GM03348 (cell line): ENCODE measurements at regions not wholly inside any gene's neighbourhood (a gene's known extent, or its start where the extent isn't known, plus 50 kb on each side); places are given as distances from the start of the nearest gene placed in this dataset.
"Not testable (repeated sequence)": the region's sequence is repeated elsewhere in the genome, so short reads cannot be mapped to it uniquely, and the experiment has no call there.

Source experiments
- DNase-seq: peaks from one replicate; pipeline ENCODE4 v3.0.0; 2012; ENCODE audit warnings: low spot score

DNA sequence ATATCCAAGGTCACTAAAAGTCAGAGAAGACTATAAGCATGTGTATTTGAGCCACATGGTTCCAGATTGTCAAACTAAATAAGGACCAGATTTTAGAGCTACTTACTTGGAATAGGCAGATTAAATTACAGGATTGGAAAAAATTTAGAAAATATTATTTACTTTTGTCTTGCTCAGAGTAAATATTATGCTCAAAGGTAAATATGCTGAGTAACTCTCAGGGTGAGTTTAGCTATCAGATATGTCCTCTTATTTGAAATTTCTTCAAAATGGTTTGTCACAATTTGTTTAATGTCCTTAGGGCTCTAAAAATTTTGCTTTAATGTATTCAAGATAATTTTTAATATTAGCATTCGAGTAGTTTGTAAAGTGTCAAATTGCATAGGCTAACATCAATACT is 2455.2 kb downstream of the PCDH9 start:
- no peak for DNase-seq

DNA sequence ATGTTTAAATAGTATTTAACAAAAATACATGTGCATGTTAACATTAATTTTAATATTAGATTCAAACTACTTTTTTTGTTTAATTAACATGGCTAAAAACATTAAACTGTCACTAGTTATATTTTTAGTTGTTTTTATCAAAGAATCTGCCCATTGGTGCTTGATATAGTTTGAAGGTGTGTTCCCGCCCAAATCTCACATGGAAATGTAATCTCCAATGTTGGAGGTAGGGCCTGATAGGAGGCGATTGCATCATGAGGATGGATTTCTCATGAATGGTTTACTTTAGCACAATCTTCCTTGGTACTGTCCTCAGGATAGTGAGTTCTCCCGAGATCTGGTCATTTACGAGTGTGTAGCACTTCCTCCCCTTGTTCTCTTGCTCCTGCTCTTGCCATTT is 2459.4 kb downstream of the PCDH9 start:
- no peak for DNase-seq

DNA sequence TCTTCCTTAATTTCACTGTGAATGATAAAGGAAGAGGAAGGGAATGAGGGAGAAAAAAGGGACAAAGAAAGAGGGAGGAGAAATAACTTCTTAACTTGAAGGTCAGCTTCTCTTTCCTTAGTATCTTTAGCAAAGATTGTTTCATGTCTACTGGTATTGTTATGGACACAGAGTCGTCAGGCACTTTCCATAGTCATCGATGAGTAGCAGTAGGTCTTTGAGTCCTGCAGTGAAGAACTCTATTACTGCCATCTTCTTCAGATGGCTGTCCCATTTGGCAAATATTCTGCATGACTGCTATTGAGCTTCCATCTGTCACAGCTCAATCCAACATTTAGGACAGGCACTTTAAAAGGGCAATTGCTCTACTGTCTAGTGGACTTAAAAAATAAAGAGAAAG is 2463.1 kb downstream of the PCDH9 start:
- no peak for DNase-seq

DNA sequence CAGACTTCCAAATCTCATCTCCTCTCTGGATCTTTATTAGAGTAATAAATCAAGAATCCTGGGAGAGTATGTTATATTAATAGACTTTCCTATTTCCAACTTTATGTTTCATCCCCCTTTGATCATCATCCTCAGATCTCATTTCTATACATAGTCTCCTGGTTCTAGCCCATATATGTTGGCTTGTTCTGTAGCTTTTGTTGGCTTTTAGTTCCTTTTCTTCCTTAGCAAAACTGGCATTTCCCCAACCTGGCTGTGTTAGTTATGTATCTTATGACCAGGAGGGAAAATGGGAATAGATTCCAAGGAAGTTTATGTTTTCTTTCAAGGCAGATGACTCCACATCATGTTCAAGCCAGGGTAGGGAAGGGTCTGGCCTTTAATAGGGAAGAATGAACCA is 2464.5 kb downstream of the PCDH9 start:
- DNase-seq, result no peak

DNA sequence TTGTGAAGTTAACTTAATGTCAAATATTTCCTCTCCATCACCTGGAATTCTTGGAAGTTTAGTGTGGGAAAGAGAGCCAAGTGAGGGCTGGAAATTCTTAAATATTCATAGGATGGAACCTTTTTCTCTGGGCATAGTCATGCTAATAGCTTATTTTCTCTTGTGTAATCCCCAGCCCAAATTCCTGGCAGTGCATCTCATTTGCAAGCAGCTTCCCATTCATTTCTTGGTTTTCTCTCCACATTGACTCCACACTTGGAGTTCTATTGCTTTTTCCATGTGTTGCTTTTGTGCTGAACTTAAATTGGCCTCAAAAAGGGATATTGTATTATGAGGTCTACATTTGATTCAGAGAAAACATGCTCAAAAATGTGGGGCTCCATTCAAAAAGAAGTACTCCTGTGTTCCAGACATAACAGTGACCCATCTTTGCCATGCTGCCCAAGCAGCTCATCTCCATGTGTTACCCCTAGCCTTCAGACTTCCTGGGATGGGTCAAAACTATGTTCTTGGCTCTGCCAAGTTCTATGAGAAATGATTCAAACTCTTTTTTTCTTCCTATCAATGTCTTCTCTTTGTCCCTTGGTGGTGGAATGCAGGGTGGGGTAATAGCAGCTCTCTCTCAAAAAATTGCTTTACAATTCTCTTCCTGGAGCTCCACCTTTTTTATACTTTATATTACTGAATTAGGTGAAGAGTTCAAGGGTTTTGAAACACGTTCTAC is 2471.5 kb downstream of the PCDH9 start:
- peak; percentile 24 for DNase-seq

GRCh38 chr13:64756621-64757020 is 2473.5 kb downstream of the PCDH9 start:
- no peak for DNase-seq

DNA sequence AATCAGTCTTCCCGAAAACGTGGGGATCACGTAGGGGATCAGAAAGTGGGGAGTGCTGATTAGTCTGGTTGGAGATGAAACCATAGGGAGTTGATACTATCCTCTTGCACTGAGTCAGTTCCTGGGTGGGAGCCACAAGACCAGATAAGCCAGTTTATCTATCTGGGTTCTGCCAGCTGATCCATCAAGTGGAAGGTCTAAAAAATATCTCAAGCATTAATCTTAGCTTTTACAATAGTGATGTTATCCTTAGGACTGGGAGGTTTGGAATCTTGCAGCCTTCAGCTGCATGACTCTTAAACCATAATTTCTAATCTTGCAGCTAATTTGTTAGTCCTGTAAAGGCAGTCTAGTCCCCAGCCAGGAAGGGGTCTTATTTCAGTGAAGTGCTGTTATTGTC is 2474.2 kb downstream of the PCDH9 start:
- no peak for DNase-seq

- peak; percentile 51 for DNase-seq
Measured at GRCh38 chr13:64753233-64754000, 2476.7 kb downstream of the PCDH9 start.

- DNase-seq, result no peak
Measured at GRCh38 chr13:64749301-64749700, 2480.8 kb downstream of the PCDH9 start.

- no peak for DNase-seq
Measured at GRCh38 chr13:64746845-64747244, 2483.3 kb downstream of the PCDH9 start.

DNA sequence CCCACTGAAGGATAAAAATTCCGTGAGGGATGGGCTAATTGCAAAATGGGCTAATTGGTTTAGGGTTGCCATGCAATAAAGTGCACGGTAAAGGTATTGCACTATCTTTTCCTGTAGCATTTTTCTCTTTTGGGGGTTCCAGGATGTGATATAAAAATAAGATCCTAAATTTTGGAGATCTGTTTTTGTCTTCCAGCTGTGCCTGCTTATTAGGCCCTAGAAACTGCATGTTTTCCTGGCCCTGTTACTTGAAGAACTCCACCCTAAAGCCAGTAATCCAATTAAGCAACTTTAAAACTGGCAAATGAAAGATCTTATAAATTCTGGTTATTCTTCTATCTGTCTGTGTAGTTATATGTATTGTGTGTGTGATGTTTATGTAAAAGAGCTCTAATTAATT is 2489.6 kb downstream of the PCDH9 start:
- no peak for DNase-seq

DNA sequence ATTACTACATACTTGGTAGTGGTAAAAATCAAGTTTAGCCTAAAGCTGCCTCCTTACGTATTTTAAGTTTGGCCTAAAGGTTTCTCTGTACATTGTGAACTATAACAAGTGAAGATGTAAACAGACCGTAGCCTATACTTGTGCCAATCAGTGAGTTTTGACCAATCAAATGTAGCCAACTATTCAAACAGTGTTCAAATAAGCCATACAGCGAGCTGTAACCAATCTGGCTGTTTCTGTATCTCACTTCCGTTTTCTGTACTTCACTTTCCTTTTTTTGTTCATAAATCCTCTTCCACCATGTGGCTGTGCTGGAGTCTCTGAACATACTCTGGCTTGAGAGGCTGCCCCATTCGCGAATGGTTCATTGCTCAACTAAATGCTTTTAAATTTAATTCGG is 2504.6 kb downstream of the PCDH9 start:
- no peak for DNase-seq

DNA sequence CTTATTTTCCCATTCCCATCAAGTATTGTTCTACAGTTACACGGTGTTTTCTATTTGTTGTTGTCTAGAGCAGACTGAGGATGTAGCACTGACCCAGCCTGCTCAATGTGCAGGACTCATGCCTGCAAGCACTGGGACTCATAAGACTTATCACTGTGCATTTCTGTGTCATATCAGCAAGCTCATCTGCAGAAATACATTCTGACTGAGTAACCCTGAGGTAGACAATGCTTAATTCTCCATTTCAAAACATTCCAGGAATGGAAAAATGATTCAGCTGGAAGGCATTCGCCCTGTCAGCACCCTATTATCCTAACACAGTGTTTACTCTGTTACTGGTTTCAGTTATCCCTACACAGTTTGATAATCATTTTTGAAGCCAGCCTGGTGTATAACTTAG is 2506.4 kb downstream of the PCDH9 start:
- DNase-seq, result peak; percentile 75

DNA sequence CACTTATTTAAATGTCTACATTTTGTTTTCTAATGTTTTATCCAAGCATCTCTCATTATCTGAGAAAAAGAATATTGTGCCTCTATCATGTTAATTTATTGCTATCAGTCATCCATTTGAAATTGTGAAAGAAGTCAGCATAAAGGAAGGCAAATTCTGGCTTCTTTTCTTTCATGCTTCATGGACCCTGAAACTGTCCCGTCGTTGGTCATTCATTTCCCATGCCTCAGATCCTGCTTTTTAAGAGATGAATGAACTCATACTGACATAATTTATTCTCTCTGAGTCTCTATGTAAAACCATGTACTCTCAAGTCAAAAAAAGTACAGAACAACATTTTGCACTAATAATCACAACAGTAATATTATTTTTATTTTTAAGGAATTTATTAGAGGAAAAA is 2512.0 kb downstream of the PCDH9 start:
- no peak for DNase-seq

DNA sequence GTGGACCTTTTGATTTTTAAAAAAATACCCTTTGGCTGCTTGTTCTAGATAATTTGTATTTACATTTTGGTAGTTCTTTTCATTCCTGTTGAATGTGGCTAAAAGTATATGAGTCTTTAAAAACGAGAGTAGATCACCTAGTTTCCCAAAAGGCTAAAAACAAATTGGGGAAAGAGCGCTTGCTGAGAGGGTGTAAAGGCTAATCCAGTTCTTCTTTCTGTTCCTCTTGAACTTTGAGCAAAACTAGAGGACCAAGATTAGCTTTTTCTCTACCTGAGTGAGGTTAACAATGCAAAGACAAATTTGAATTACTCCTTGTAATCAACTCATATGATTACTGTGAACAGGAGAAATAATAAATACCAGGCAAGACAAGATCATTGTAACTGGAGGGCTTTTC is 2513.2 kb downstream of the PCDH9 start:
- no peak for DNase-seq

- no peak for DNase-seq
Measured at GRCh38 chr13:64709079-64709478, 2521.1 kb downstream of the PCDH9 start.

- no peak for DNase-seq
Measured at GRCh38 chr13:64704121-64704649, 2526.0 kb downstream of the PCDH9 start.

GRCh38 chr13:64697226-64697625 is 2532.9 kb downstream of the PCDH9 start:
- DNase-seq, result no peak

DNA sequence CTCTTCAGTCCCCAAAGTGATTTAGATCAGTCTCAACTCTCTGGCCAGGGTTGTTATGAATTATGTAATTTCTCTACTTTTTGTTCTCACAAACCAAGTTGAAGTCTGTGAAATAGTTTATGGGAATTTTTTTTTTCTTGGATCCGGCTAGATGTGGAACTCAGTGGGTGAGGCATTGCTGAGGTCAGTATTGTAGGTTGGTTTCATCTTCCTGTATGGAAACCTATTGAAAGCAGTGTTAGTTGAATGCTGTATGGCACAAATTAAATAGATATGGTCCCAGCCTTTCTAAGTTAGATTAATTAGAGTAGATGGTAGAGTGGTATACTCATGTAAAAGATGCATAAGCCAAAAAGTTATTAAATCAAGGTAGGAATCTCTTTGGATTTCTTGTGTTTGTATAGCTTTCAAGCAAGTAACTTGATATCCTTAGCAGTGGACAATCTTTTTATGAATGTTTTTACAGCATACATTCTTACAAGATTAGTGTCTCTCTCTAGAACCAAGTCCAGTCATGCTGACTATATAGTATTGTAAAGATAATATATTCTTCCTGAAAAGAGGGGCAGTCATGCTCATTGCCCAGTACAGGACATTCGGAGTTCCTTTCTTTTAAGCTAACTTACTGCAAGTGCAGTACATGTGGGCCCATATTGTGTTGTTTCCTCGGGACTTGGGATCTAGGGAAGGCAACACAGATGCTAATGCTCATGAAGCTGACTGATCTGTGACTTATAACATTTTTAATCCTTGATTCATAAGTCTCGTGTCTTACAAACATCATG is 2541.1 kb downstream of the PCDH9 start:
- no peak for DNase-seq

DNA sequence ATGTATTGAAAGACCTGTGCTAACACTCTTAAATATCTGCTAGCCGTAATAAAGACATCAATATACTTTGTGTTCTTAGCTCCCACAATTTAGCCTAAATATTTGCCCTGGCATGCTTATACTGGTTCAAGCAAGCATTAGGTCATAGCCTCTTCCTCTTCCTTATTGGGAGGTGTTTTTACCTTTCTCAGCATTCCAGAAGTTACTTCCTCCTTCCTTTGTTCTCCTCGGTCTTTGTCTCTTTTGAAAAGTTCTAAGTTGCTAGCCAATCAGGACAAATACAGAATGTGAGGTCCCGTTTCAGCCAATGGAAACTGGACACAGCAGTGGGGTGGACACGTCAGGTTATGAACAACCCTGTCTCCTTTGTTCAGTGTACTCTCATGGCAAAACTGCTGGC is 2543.6 kb downstream of the PCDH9 start:
- DNase-seq, result not testable (repeated sequence)

DNA sequence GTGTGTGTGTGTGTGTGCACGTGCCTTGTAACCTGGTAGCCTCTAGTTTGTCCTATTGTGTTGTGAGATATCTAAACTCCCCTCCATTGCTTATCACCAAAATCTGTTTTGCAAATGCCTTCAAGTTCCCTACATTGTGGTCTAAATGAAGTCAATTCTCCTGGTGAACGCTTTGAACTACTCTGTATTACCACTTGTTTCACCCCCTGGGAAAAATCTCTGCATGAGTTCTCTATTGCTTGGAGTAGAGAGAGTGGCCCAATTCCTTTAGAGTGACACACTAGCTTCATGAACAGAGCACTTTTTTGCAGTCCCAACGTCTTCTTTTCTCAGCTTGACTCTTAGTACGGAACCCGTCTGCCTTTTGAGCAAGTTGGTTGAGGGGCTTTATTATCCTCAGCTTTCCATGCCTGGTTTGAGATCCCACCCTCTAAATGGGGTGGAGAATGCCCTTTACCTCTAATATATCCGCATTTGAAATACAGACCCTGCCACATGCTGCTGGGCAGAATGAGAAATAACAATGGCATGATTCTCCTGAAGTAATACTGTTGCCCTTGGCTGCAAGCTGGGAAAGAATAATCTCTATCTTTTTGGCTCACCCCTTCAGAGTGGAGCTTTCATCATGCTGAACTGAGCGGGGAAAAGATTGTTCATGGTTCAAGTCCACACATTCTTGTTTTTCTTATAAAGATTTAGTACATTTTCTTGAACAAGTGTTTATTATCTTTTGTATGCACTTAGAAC is 2545.3 kb downstream of the PCDH9 start:
- no peak for DNase-seq

GRCh38 chr13:64684108-64684507 is 2546.0 kb downstream of the PCDH9 start:
- DNase-seq, result no peak
